Caki2 (cell line): ENCODE measurements at regions not wholly inside any gene's neighbourhood (a gene's known extent, or its start where the extent isn't known, plus 50 kb on each side); places are given as distances from the start of the nearest gene placed in this dataset.

Experiments used
- DNase-seq: peaks from one replicate; pipeline ENCODE4 v3.0.0-alpha.2; 2015; ENCODE audit warnings: low read depth
- in situ Hi-C: cut with HindIII; loops from 2 replicates; pipeline ENCODE4 v1.10.0; 2016; ENCODE audit warnings: low sequenced_read_pairs, low pct_unique_long_range_greater_than_20kb, mixed read lengths

DNA sequence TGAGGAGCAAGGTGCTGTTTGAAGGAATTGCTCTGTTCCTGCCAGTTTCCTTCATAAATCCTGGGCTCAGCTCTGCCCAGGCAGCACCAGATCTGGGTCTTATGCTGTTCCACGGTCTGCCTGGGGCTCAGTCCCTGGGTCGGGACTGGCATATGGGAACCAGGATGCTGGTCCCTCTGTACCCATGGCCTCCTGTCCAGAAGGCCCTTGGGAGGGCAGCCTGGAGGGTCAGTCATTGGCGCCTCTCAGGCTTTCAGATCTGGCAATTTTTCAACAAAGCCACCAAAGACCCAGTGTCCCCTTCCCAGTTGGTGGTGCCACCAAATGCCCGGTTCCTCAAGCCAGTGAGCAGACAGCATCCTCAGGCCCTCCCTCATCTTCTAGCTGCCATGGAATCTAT is 232.7 kb upstream of the SULF2 start:
- in situ Hi-C loops, result no loop called here
- DNase-seq, result no peak

GRCh38 chr20:48017509-48017908 is 232.2 kb upstream of the SULF2 start:
- in situ Hi-C loops, result no loop called here
- DNase-seq, result no peak

DNA sequence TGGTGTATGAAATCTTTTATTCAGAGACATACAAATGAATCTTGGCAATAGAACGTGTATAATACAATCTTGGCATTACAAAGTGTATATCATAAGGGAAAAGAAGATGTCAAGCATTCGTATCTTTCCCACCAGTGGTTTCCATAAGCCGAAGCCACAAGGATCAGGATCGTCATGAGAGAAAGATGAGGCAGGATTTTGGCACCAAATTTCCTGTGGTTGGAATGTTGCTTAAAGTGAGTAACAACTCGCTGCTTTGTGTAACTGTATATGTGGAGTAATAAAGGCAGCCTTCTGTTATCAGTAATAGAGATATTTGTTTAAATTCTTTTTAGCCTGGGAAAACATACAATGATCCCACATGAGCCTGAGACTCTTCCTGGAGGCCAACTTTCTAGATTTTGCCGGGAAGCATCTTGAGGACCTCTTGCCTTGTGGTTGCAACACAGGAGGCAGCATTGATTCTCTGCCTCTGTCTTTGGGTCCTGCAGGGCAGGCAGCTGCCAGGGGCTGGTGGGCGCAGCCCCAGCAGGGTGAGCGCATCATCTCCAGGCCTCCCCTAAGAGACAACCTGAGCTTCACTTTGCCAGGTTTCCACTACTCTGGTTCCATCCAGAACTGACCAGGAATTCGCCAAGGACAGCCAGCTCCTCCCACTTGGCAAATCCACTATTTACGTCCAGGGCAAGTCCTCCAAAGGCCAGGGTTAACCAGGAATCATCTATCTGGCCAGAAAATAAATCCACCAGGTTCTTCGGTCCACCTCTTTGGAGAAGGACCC is 230.9 kb upstream of the SULF2 start:
- DNase-seq, result no peak
- in situ Hi-C loops, result no loop called here

DNA sequence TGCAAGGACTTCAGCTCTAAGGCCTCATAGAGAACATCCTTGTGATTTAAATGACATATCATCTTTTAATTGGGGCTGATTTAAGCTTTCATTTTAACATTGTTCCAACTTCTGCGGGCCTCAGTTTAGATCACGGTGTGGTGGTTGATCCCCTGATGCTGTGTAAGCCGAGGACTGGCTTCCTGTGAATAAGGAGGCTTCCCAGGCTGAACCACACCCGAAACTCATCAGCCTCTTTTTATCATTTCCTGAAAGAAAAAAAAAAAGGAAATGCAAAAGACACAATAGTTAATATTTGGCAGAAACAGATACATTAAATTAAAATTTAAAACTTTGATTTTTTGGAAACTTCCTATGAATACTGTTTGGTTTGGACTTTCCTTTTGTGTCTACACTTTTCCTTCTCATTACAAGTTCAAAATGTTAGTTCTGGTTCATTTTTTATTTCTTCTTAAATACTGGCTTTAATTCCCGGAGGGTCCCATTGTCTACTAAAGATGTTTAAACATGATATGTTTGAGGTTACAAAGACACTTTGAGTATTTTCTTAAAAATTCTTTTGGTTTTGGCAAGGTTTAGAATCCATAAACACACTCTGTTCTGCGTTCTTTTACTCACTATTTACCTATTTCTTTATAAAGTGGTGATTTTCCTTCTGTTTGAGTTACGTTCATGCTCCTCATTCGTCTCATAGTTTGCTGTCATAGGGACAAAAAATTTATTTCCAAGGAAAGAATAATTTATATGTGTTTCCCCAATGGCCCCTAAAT is 230.0 kb upstream of the SULF2 start:
- no peak for DNase-seq

GRCh38 chr20:48012401-48012974 is 227.2 kb upstream of the SULF2 start:
- in situ Hi-C loops, result no loop called here
- DNase-seq, result peak; percentile 58

More for the DNA sequence above, 230.0 kb upstream of the SULF2 start:
- in situ Hi-C loops, result no loop called here

- no peak for DNase-seq
- in situ Hi-C loops, result no loop called here
These were observed 225.7 kb upstream of the SULF2 start for GRCh38 chr20:48011025-48011424.

DNA sequence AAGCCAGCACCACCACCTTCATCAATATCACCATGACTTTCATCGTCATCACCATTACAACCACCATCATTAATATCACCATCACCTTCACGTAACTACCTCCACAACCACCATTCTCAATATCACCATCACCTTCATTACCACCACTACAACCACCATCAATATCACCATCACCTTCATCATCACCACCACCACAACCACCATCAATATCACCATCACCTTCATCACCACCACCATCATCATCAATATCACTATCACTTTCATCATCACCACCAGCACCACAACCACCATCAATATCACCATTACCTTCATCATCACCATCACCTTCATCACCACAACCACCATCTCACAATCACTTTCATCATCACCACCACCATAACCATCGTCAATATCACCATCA is 225.3 kb upstream of the SULF2 start:
- in situ Hi-C loops, result no loop called here
- no peak for DNase-seq

GRCh38 chr20:48008850-48009515 is 223.7 kb upstream of the SULF2 start:
- in situ Hi-C loops, result no loop called here
- DNase-seq, result no peak

- DNase-seq, result no peak
- in situ Hi-C loops, result no loop called here
These were observed 222.1 kb upstream of the SULF2 start for GRCh38 chr20:48007351-48007750.

- in situ Hi-C loops, result no loop called here
- no peak for DNase-seq
These were observed 221.0 kb upstream of the SULF2 start for GRCh38 chr20:48006036-48006833.

DNA sequence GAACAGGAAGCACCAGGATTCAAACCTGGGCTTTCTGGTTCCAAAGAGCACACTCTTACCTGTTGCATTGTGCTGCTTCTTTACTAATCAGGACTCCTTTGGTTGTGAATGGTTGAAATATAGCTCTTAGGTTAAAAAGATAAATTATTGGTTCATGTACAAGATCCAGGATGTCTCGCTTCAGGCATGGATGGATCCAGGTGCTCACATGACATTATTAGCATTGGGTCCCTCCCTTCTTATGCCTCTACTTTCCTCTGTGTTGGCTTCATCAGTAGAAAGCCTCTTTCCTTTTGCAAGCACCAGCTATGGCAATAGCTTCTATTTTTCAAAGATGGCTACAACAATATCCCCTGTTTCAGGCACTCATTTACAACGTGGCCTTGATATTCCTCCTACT is 217.7 kb upstream of the SULF2 start:
- in situ Hi-C loops, result no loop called here
- DNase-seq, result no peak

- DNase-seq, result no peak
These were observed 217.3 kb upstream of the SULF2 start for GRCh38 chr20:48002517-48002970.

GRCh38 chr20:47999166-47999565 is 213.9 kb upstream of the SULF2 start:
- DNase-seq, result no peak
- in situ Hi-C loops, result no loop called here

More at GRCh38 chr20:48002517-48002970, 217.3 kb upstream of the SULF2 start:
- in situ Hi-C loops, result no loop called here

- no peak for DNase-seq
- in situ Hi-C loops, result no loop called here
These were observed 213.5 kb upstream of the SULF2 start for GRCh38 chr20:47998736-47999135.

DNA sequence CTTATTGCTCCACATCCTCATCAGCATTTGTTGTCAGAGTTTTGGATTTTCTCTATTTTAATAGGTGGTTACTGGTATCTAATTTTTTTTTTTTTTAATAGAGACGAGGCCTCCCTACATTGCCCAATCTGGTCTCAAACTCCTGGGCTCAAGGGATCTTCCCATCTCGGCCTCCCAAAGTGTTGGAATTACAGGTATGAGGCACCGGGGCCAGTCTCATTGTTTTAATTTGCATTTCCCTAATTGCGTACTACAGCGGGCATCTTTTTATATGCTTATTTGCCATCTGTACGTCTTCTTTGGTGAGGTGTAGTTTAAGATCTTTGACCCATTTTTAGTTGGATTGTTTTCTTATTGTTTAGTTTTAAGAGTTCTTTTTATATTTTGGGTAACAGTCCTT is 210.4 kb upstream of the SULF2 start:
- no peak for DNase-seq
- in situ Hi-C loops, result no loop called here

- DNase-seq, result no peak
- in situ Hi-C loops, result no loop called here
These were observed 208.5 kb upstream of the SULF2 start for GRCh38 chr20:47993817-47994216.

DNA sequence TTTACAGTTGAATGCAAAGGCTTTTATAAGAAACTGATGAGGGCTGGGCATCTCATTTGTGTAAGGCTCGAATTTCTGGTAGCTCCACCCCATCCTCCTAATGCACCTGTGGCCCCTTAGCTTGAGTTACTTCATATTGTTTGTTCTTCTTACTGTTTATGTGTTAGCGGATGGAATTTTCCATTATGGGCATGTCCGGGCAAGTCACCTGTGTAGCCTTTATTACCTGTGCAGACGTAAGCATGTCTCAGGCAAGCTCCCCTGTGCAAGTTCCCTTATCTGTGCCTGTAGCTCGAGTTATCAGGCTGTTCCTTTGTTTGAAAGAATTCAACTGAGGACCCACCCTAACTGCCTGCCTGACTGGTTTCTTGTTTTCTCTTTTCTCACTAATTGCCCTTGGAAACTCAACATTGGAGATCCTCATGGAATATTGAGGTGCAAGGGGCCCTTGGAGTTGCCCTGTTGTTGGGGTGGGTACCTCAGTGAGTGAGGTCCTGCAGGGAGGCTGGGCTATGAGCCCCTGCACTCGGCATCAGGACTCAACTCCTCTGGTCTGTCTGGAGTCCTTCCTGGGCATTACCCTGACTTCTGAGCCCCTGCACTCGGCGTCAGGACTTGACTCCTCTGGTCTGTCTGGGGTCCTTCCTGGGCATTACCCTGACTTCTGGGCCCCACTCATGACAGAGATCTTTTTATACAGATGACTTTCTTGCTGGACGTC is 207.9 kb upstream of the SULF2 start:
- in situ Hi-C loops, result no loop called here

More for the DNA sequence above, 207.9 kb upstream of the SULF2 start:
- no peak for DNase-seq
